ENCODE measurements at regions not wholly inside any gene's neighbourhood (a gene's known extent, or its start where the extent isn't known, plus 50 kb on each side); places are given as distances from the start of the nearest gene placed in this dataset.

GRCh38 chr19:20256606-20257005 is 89.6 kb downstream of the ZNF486 start:
- Histone ChIP-seq H3K9ac (ENCODE audit: insufficient read depth, low read length, poor library complexity, severe bottlenecking) (no peak overlapping the region), H4K20me1 (ENCODE audit: insufficient read depth, low read length) (no peaks in the 10 kb centered on the region), H3K4me2 (replicated peaks; ENCODE audit: extremely low read depth, low read length, poor library complexity, severe bottlenecking) (no peak overlapping the region), H3K9me3 (replicated peaks in 1 of 2; ENCODE audit: control insufficient read depth in 1 of 2, insufficient read depth in 1 of 2, low read length in 2 of 2) (peaks cover 26 to 32% of the 10 kb centered on the region in 2 donors), H3K36me3 (replicated peaks in 1 of 2; ENCODE audit: control insufficient read depth in 1 of 2, insufficient read depth in 2 of 2, low read length in 2 of 2) (no peaks in the 10 kb centered on the region), H2AFZ (ENCODE audit: insufficient read depth, low read depth, low read length, poor library complexity, severe bottlenecking) (no peak overlapping the region), H3K27me3 (ENCODE audit: control insufficient read depth in 2 of 2, insufficient read depth in 2 of 2, low read length in 2 of 2) (no peaks in the 10 kb centered on the region), H3K79me2 (ENCODE audit: insufficient read depth, low read length) (no peaks in the 10 kb centered on the region), H3K4me1 (ENCODE audit: control insufficient read depth in 1 of 2, insufficient read depth in 2 of 2, low read length in 2 of 2) (no peaks in the 10 kb centered on the region), H3K27ac (ENCODE audit: low read depth in 1 of 2, low read length in 2 of 2) (no peak overlapping the region), H3K4me3 (replicated peaks in 1 of 3; ENCODE audit: low read depth in 2 of 3, low read length in 3 of 3) (no peak overlapping the region)
- WGBS (ENCODE audit: insufficient coverage): no CpG with 5 or more reads among the region's 2 CpGs
- no peak overlapping the region for H3K27ac Mint-ChIP-seq
- no peaks in the 10 kb centered on the region for H3K36me3 Mint-ChIP-seq
- H3K9me3 Mint-ChIP-seq: peaks cover 11 to 47% (median 39%) of the 10 kb centered on the region in 7 donors
- no peak overlapping the region for H3K4me3 Mint-ChIP-seq
- TF ChIP-seq CTCF (IDR thresholded peaks at IDR 0.05): no peak
- no peak for DNase-seq
- intact Hi-C loops (cut with micrococcal nuclease): no loop called here
- H3K4me1 Mint-ChIP-seq: no peaks in the 10 kb centered on the region
- peaks cover 0 to 2% (median 0%) of the 10 kb centered on the region in 3 donors for H3K27me3 Mint-ChIP-seq (ENCODE audit: low read depth in 3 of 3)

GRCh38 chr19:20254121-20254520 is 87.1 kb downstream of the ZNF486 start:
- 88% methylated on average over 3 of the region's 5 CpGs for WGBS (ENCODE audit: insufficient coverage)
- intact Hi-C loops (cut with micrococcal nuclease): no loop called here
- Histone ChIP-seq H3K4me2 (replicated peaks; ENCODE audit: extremely low read depth, low read length, poor library complexity, severe bottlenecking) (no peak overlapping the region), H3K4me1 (ENCODE audit: control insufficient read depth in 1 of 2, insufficient read depth in 2 of 2, low read length in 2 of 2) (no peaks in the 10 kb centered on the region), H3K27me3 (ENCODE audit: control insufficient read depth in 2 of 2, insufficient read depth in 2 of 2, low read length in 2 of 2) (no peaks in the 10 kb centered on the region), H3K9me3 (replicated peaks in 1 of 2; ENCODE audit: control insufficient read depth in 1 of 2, insufficient read depth in 1 of 2, low read length in 2 of 2) (peaks cover 23% of the 10 kb centered on the region in 2 donors), H4K20me1 (ENCODE audit: insufficient read depth, low read length) (no peaks in the 10 kb centered on the region), H3K4me3 (replicated peaks in 1 of 3; ENCODE audit: low read depth in 2 of 3, low read length in 3 of 3) (no peak overlapping the region), H3K9ac (ENCODE audit: insufficient read depth, low read length, poor library complexity, severe bottlenecking) (no peak overlapping the region), H3K36me3 (replicated peaks in 1 of 2; ENCODE audit: control insufficient read depth in 1 of 2, insufficient read depth in 2 of 2, low read length in 2 of 2) (no peaks in the 10 kb centered on the region), H3K27ac (ENCODE audit: low read depth in 1 of 2, low read length in 2 of 2) (no peak overlapping the region), H2AFZ (ENCODE audit: insufficient read depth, low read depth, low read length, poor library complexity, severe bottlenecking) (no peak overlapping the region), H3K79me2 (ENCODE audit: insufficient read depth, low read length) (no peaks in the 10 kb centered on the region)
- TF ChIP-seq CTCF (IDR thresholded peaks at IDR 0.05): no peak
- no peak for DNase-seq
- Mint-ChIP-seq H3K36me3 (no peaks in the 10 kb centered on the region), H3K4me1 (no peaks in the 10 kb centered on the region), H3K4me3 (no peak overlapping the region), H3K27me3 (ENCODE audit: low read depth in 3 of 3) (peaks cover 0 to 2% (median 1%) of the 10 kb centered on the region in 3 donors), H3K9me3 (peaks cover 9 to 34% (median 30%) of the 10 kb centered on the region in 7 donors), H3K27ac (no peak overlapping the region)

Data from CD14-positive monocyte (primary cell).